SK-N-SH treated with all-trans-retinoic acid at 6 μM for 48 hours (cell line): ENCODE measurements at regions not wholly inside any gene's neighbourhood (a gene's known extent, or its start where the extent isn't known, plus 50 kb on each side); places are given as distances from the start of the nearest gene placed in this dataset.

ENCODE experiments used
- ATAC-seq: fragments of 200-7000 bp; cut with Tn5 transposase; 3 replicates; pipeline ENCODE4 v1.9.1; 2020; ENCODE audit warnings: mild to moderate bottlenecking, moderate library complexity
- ARNTL ChIP-seq: fragments of 450-650 bp; formaldehyde crosslinking; IDR thresholded peaks from 2 replicates; pipeline ENCODE4 v1.5.0; 2020; ENCODE audit warnings: low read depth, mild to moderate bottlenecking, moderate library complexity, borderline replicate concordance
- BACH2 ChIP-seq: fragments of 250-450 bp; sonication (Bioruptor Pico); IDR thresholded peaks from 2 replicates; pipeline ENCODE4 v1.9.0; 2021; ENCODE audit warnings: mild to moderate bottlenecking, borderline replicate concordance
- GLIS3 ChIP-seq: fragments of 250-450 bp; sonication (Bioruptor Pico); IDR thresholded peaks from 2 replicates; pipeline ENCODE4 v1.5.0; 2020; ENCODE audit warnings: mild to moderate bottlenecking, moderate library complexity
- TOX ChIP-seq: fragments of 250-450 bp; sonication (Bioruptor Pico); IDR thresholded peaks from 2 replicates; pipeline ENCODE4 v1.8.0; 2021; ENCODE audit warnings: mild to moderate bottlenecking, moderate library complexity, borderline replicate concordance
- ZFP3 ChIP-seq: fragments of 250-450 bp; sonication (Bioruptor Pico); IDR thresholded peaks from 2 replicates; pipeline ENCODE4 v1.5.0; 2020; ENCODE audit warnings: mild to moderate bottlenecking, moderate library complexity
- ZNF8 ChIP-seq: fragments of 450-650 bp; formaldehyde crosslinking; IDR thresholded peaks from 2 replicates; pipeline ENCODE4 v1.5.0; 2020; ENCODE audit warnings: mild to moderate bottlenecking, moderate library complexity

- no peak for ATAC-seq
- TF ChIP-seq ZFP3 (CRISPR knock-in tag) (no peak), BACH2 (no peak), TOX (no peak), ZNF8 (CRISPR knock-in tag) (no peak), GLIS3 (no peak), ARNTL (CRISPR knock-in tag) (no peak)
Measured at GRCh38 chr2:216257089-216257488, 115.2 kb downstream of the MARCHF4 start.
